H1 (cell line): ENCODE measurements at regions not wholly inside any gene's neighbourhood (a gene's known extent, or its start where the extent isn't known, plus 50 kb on each side); places are given as distances from the start of the nearest gene placed in this dataset.

ENCODE experiments used
- CTCF ChIA-PET: fragments of 300-600 bp; sonication (Branson Sonifier 250); formaldehyde crosslinking; loops from one replicate; lab custom pipeline; 2021; ENCODE audit not compliant: partially characterized antibody; lab: Charles Lee
- POLR2A ChIA-PET: fragments of 300-600 bp; sonication (Branson Sonifier 250); formaldehyde crosslinking; loops from one replicate; lab custom pipeline; 2021; ENCODE audit warnings: inconsistent platforms; ENCODE audit not compliant: partially characterized antibody; lab: Charles Lee
- DNase-seq, 2 experiments: peaks; one replicate each; pipeline versions ENCODE4 v3.0.0 to v3.0.0-alpha.2; 2010 to 2022; ENCODE audit warnings: low spot score in 2 of 2, low read depth in 1 of 2, mixed read lengths in 1 of 2
- FAIRE-seq: peaks from 2 replicates; lab custom pipeline; 2011; peaks lifted over from hg19 to GRCh38; lab: Jason Lieb, UNC
- H2AFZ ChIP-seq: 2 replicates; pipeline ENCODE4 v1.8.1; 2012; ENCODE audit warnings: low read length, inconsistent platforms
- H2AK5ac ChIP-seq: 2 replicates; pipeline ENCODE4 v1.6.1; 2013; ENCODE audit warnings: low read depth, low read length
- H2BK120ac ChIP-seq: replicated peaks from 2 replicates; pipeline ENCODE3; 2013; ENCODE audit warnings: low read depth, low read length, inconsistent platforms
- H2BK12ac ChIP-seq: 2 replicates; pipeline ENCODE4 v1.6.1; 2013; ENCODE audit warnings: low read depth, low read length
- H2BK15ac ChIP-seq: 2 replicates; pipeline ENCODE4 v1.6.1; 2013; ENCODE audit warnings: low read length
- H2BK20ac ChIP-seq: 2 replicates; pipeline ENCODE4 v1.6.1; 2013; ENCODE audit warnings: low read length
- H2BK5ac ChIP-seq: 2 replicates; pipeline ENCODE4 v1.6.1; 2013; ENCODE audit warnings: low read depth, low read length
- H3K14ac ChIP-seq: 2 replicates; pipeline ENCODE4 v1.6.1; 2013; ENCODE audit warnings: inconsistent platforms; ENCODE audit not compliant: insufficient read length
- H3K18ac ChIP-seq: 2 replicates; pipeline ENCODE4 v1.6.1; 2013; ENCODE audit warnings: low read length; ENCODE audit errors: extremely low read depth
- H3K23ac ChIP-seq: 2 replicates; pipeline ENCODE4 v1.6.1; 2013; ENCODE audit warnings: inconsistent platforms; ENCODE audit not compliant: insufficient read length
- H3K23me2 ChIP-seq: 2 replicates; pipeline ENCODE4 v1.6.1; 2013; ENCODE audit warnings: low read depth, low read length
- H3K27ac ChIP-seq: 2 replicates; pipeline ENCODE4 v1.6.1; 2011; ENCODE audit warnings: low read depth, low read length, inconsistent platforms
- H3K27me3 ChIP-seq, 4 experiments: replicated peaks in 1 of 4; 1 replicate in 1 of 4; 2 replicates in 3 of 4; pipeline versions ENCODE4 v1.6.1 to v1.8.1; 2011 to 2013; ENCODE audit warnings: low read length in 3 of 4, mild to moderate bottlenecking in 3 of 4, inconsistent platforms in 2 of 4, mixed read lengths in 2 of 4, moderate library complexity in 1 of 4; ENCODE audit not compliant: control insufficient read depth in 3 of 4, insufficient read depth in 3 of 4; ENCODE audit errors: extremely low read depth in 1 of 4
- H3K36me3 ChIP-seq, 4 experiments: 2 replicates each; pipeline versions ENCODE4 v1.6.1 to v1.8.1; 2011 to 2013; ENCODE audit warnings: mild to moderate bottlenecking in 4 of 4, low read length in 3 of 4, moderate library complexity in 2 of 4, control low read depth in 1 of 4, inconsistent platforms in 1 of 4; ENCODE audit not compliant: insufficient read depth in 4 of 4, control insufficient read depth in 2 of 4
- H3K4ac ChIP-seq: replicated peaks from 2 replicates; pipeline ENCODE3; 2013; ENCODE audit warnings: low read length, low read depth, mixed read lengths, inconsistent platforms; ENCODE audit not compliant: insufficient read length
- H3K4me1 ChIP-seq, 4 experiments: replicated peaks in 1 of 4; 1 replicate in 1 of 4; 2 replicates in 3 of 4; pipeline versions ENCODE4 v1.6.1 to v1.8.1; 2011 to 2013; ENCODE audit warnings: low read length in 3 of 4, inconsistent platforms in 2 of 4, mixed read lengths in 1 of 4; ENCODE audit not compliant: insufficient read depth in 4 of 4, control insufficient read depth in 3 of 4
- H3K4me2 ChIP-seq, 2 experiments: 2 replicates each; pipeline versions ENCODE4 v1.6.1 to v1.8.1; 2011 to 2013; ENCODE audit warnings: low read depth in 2 of 2, low read length in 2 of 2, control low read depth in 1 of 2, inconsistent platforms in 1 of 2, mild to moderate bottlenecking in 1 of 2; ENCODE audit not compliant: insufficient read depth in 1 of 2
- H3K4me3 ChIP-seq, 4 experiments: fragments of 200-600, 300-600 bp in 1 of 4; sonication (generic), shearing (Covaris generic), sonication (Bioruptor Twin) in 1 of 4; 2 replicates each; pipeline versions ENCODE4 v1.5.1 to v1.8.1; 2011 to 2016; ENCODE audit warnings: low read length in 4 of 4, low read depth in 3 of 4, control low read depth in 2 of 4, inconsistent platforms in 2 of 4, mild to moderate bottlenecking in 2 of 4, mixed read lengths in 1 of 4, moderate library complexity in 1 of 4; ENCODE audit not compliant: insufficient read depth in 2 of 4; ENCODE audit errors: extremely low read depth in 1 of 4
- H3K56ac ChIP-seq: replicated peaks from 2 replicates; pipeline ENCODE3; 2013; ENCODE audit warnings: low read depth, mild to moderate bottlenecking, mixed read lengths, low read length, inconsistent platforms; ENCODE audit not compliant: insufficient read length
- H3K79me1 ChIP-seq: 2 replicates; pipeline ENCODE4 v1.6.1; 2013; ENCODE audit warnings: low read depth, low read length, control low read depth
- H3K79me2 ChIP-seq, 2 experiments: 2 replicates each; pipeline versions ENCODE4 v1.6.1 to v1.8.1; 2012 to 2013; ENCODE audit warnings: low read length in 2 of 2, mild to moderate bottlenecking in 2 of 2, inconsistent platforms in 1 of 2; ENCODE audit not compliant: insufficient read depth in 2 of 2, control insufficient read depth in 1 of 2
- H3K9ac ChIP-seq, 4 experiments: replicated peaks in 1 of 4; 1 replicate in 1 of 4; 2 replicates in 3 of 4; pipeline versions ENCODE4 v1.6.1 to v1.8.1; 2011 to 2013; ENCODE audit warnings: low read depth in 3 of 4, low read length in 3 of 4, control low read depth in 2 of 4, mild to moderate bottlenecking in 2 of 4, moderate library complexity in 2 of 4, inconsistent platforms in 1 of 4; ENCODE audit errors: extremely low read depth in 1 of 4
- H3K9me3 ChIP-seq, 2 experiments: 2 replicates each; pipeline versions ENCODE4 v1.6.1 to v1.8.1; 2012 to 2013; ENCODE audit warnings: mild to moderate bottlenecking in 2 of 2, moderate library complexity in 2 of 2, control low read depth in 1 of 2, inconsistent platforms in 1 of 2, low read depth in 1 of 2, low read length in 1 of 2, mixed read lengths in 1 of 2; ENCODE audit not compliant: insufficient read depth in 2 of 2
- H4K20me1 ChIP-seq, 2 experiments: replicated peaks in 1 of 2; 2 replicates each; pipeline versions ENCODE3 to v1.8.1; 2011 to 2013; ENCODE audit warnings: inconsistent platforms in 2 of 2, low read length in 2 of 2, mild to moderate bottlenecking in 1 of 2; ENCODE audit not compliant: insufficient read depth in 2 of 2, control insufficient read depth in 1 of 2
- H4K5ac ChIP-seq: 2 replicates; pipeline ENCODE4 v1.6.1; 2013; ENCODE audit warnings: low read length, low read depth, mixed read lengths, inconsistent platforms; ENCODE audit not compliant: insufficient read length
- H4K8ac ChIP-seq: 2 replicates; pipeline ENCODE4 v1.8.0; 2013; ENCODE audit warnings: mild to moderate bottlenecking, moderate library complexity, low read length, inconsistent platforms; ENCODE audit not compliant: insufficient read depth; ENCODE audit errors: extremely low read depth
- H4K91ac ChIP-seq: replicated peaks from 2 replicates; pipeline ENCODE3; 2013; ENCODE audit warnings: low read length, mixed read lengths, inconsistent platforms; ENCODE audit not compliant: insufficient read length
- JUND ChIP-seq: IDR thresholded peaks from 2 replicates; pipeline ENCODE4 v1.6.1; 2011; ENCODE audit warnings: mild to moderate bottlenecking, improper control_type of control experiment, low read length
- KDM1A ChIP-seq: fragments of 200-600, 300-600 bp; sonication (generic); IDR thresholded peaks from 2 replicates; pipeline ENCODE4 v1.7.1; 2016; ENCODE audit warnings: mild to moderate bottlenecking, low read length, borderline replicate concordance
- SP4 ChIP-seq: IDR thresholded peaks from 2 replicates; pipeline ENCODE4 v1.6.1; 2012; ENCODE audit warnings: low read length, inconsistent platforms
- WGBS, 2 experiments: shearing (Covaris generic) in 1 of 2; methylation state at CpG; one replicate each; pipeline versions ENCODE4 v1.1.6 to v1.1.7; 2013 to 2015; ENCODE audit warnings: low lambda C conversion rate in 2 of 2, mixed read lengths in 2 of 2, inconsistent platforms in 1 of 2, low coverage in 1 of 2, missing lambda C conversion rate in 1 of 2; ENCODE audit not compliant: insufficient replicate concordance in 2 of 2, insufficient coverage in 1 of 2, insufficient read length in 1 of 2; ENCODE audit errors: extremely low coverage in 1 of 2, missing lambda C conversion rate in 1 of 2; 5-methylcytosine and 5-hydroxymethylcytosine counted together

DNA sequence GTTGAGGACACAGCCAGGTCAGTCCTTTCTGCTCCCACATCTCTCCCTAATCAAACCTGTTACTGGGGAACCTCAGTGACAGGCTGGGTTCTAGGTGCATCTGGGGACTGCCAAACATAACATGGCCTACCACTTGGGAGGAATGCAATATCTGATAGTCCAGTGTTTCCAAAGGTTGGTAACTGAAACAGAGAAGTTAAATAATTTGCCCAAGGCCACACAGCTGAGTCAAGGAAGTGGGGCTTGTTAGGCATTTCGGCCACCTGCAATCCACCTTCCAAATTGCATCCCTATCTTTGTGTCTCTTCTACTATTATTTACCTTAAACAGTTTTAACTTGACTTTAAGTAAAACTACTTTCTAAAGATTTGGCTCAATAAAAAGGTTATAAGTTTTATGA, 731.3 kb downstream of the UQCRFS1 start:
- Histone ChIP-seq H2BK15ac (peak overlapping the region; percentile 96), H3K4me2 (no peak overlapping the region; a peak in 1 of 4 replicates), H2BK120ac (peak overlapping the region; percentile 63), H4K20me1 (no peaks in the 10 kb centered on the region), H2AK5ac (peak overlapping the region; percentile 69; the same call in 1 of the 2 replicates), H3K79me1 (no peaks in the 10 kb centered on the region), H3K4me3 (no peak overlapping the region), H3K36me3 (no peaks in the 10 kb centered on the region), H3K14ac (no peak overlapping the region), H2BK5ac (peak overlapping the region; percentile 94), H3K4me1 (peaks cover 0 to 6% (median under 1%) of the 10 kb centered on the region in 4 experiments; a peak in 3 of 7 replicates), H3K79me2 (no peaks in the 10 kb centered on the region), H4K5ac (no peak overlapping the region), H2BK20ac (peak overlapping the region; percentile 98; the same call in 1 of the 2 replicates), H3K23ac (no peak overlapping the region), H2AFZ (no peak overlapping the region), H3K56ac (no peak overlapping the region), H3K9ac (no peak overlapping the region), H3K27me3 (no peaks in the 10 kb centered on the region), H3K23me2 (no peaks in the 10 kb centered on the region), H3K9me3 (no peaks in the 10 kb centered on the region), H4K91ac (peak overlapping the region; percentile 53), H4K8ac (0 out of 2 replicates have a peak overlapping the region, but pooled peaks have one; percentile 22), H3K18ac (peak overlapping the region; percentile 71), H3K27ac (peak overlapping the region; percentile 43), H3K4ac (peak overlapping the region; percentile 51), H2BK12ac (peak overlapping the region; percentile 98)
- DNase-seq, result no peak
- TF ChIP-seq JUND, result no peak
- peak; percentile 44; the same call in 1 of the 2 replicates for TF ChIP-seq KDM1A
- TF ChIP-seq SP4, result no peak
- WGBS, 2 experiments, result 89% methylated on average over 1 of the region's 1 CpG; no CpG with 5 or more reads in 1 of the 2 experiments
- FAIRE-seq, result no peak
- CTCF ChIA-PET, result interaction anchor here (0.8 to 1.8 kb wide), 3 partner anchors 13 to 152 kb away, joined by 3 to 7 read pairs (median 3); no protein-coding TSS in a partner anchor
- POLR2A ChIA-PET, result no interaction called here
